GM11168 (cell line): ENCODE measurements at regions not wholly inside any gene's neighbourhood (a gene's known extent, or its start where the extent isn't known, plus 50 kb on each side); places are given as distances from the start of the nearest gene placed in this dataset.

Source experiments
- in situ Hi-C: fragments of 300-500 bp; cut with MboI; formaldehyde crosslinking; loops from one replicate; pipeline ENCODE4 v1.12.0; 2022; ENCODE audit warnings: low sequenced_read_pairs; ENCODE audit not compliant: unreplicated experiment

DNA sequence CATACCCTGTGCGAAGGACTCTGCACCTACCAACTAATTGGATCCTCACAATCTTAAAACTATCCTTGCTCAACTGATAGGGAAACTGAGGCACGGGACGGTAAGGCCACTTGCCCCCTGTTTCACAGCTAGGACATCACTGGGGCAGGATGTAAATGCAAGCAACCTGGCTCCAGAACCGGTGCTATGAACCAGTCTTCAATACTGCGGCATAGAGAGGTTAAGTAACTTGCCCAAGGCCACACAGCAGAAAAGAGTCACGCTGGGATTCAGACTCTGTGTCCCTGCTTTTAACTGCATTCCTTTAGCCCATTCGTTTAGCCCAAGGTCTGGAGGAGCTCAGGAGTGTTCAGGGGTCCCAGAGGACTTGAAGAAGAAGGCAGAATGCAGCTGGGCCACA is 76.1 kb downstream of the NCOR2 start:
- in situ Hi-C loops: no loop called here

DNA sequence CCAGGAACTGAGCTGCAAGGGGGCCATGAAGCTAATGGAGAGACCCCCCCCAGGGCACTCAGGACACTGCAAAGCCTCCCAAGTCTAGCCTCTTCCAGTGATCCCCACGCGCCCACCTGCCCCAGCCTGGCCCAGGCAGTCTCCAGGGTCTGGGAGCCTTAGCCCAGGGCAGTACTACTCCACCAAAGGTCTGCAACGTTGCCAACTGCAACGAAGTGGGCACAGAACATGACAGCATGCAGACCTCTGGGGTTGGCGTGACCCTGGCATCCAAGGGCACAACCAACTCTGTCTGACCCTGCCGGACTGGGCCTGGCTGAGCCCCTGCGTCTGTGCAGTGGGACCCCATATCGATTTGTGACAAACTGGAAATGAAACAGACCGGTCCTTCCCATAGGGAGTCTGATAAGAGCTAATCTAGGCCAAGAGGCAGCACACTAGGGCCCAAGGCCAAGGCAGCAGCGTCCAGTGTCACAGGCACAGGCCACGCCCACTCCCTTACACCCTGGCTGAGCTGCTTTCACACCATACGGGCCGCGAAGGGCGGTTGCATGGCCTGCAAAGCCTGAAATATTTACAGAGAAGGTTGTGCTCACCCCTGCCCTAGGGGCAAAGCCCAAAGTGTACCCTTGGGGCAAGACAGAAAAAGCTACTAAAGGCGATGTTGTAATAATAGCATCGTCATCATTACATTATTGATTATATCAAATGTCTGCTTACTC is 76.7 kb downstream of the NCOR2 start:
- in situ Hi-C loops: no loop called here

DNA sequence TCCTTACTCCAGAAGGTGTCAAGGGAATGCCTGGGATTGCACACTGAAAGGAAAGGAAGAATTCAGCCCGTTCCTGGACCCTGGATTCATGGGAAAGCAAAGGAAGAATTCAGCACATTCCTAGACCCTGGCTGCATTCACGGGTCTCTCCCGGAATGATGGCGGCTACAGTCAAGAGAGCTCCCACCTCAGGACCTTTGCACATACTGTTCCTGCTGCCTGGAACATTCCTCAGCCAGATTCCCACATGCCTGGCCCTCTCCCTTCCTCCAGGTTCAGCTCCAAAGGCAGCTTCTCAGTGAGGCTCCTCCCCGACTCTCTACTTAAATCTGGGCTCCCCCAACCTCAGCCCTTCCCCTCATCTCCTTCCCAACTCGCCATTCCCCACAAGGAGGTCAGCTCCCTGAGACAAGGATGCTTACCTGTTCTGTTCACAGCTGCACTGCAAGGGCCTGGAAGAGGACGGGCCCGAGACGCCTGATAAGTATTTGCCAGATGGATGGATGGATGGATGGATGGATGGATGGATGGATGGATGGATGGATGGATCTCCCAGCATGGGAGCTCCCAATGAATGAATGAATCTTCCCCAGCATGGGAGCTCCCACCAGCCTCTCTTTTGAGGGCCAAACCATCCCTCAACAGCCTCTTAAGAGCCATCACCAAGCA is 77.4 kb downstream of the NCOR2 start:
- in situ Hi-C loops: no loop called here

DNA sequence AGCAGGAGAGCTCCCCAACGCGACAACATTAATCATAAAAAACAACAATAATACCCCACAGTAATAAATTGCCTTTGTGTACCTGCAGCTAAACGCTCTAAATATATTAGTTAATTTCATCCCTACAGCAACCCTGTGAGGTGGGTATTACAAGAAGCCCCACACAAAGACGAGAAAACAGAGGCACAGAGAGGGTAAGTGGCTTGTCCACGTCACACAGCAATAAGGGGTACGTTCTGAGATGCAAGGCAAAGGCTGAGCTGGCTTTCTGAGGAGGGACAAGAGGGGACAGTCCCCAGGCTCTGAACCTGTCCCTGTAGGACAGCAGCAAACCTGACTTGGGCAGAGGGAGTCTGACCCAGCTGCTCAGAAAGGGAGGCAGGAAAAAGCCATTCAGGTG is 78.2 kb downstream of the NCOR2 start:
- in situ Hi-C loops: no loop called here

DNA sequence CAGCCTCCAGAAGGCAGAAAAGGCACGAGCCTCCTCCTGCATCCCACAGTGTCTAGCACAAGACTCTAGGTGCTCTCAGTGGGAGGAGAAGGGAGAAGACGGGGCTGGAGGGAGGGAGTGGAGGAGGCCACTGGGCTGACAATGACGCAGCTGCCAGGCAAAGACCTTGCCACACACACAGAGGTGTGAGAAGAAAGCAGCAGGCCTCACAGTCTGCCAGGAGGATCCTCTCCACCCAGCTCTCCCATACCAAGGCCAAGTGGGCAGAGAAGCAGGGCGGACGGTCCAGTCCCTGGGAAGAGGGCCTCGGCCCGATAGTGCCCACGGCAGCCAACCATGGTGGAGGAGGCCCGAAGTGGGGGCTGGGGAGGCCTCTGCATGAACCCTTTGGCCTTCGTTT is 78.9 kb downstream of the NCOR2 start:
- in situ Hi-C loops: no loop called here

GRCh38 chr12:124487834-124488165 is 79.6 kb downstream of the NCOR2 start:
- in situ Hi-C loops: no loop called here

DNA sequence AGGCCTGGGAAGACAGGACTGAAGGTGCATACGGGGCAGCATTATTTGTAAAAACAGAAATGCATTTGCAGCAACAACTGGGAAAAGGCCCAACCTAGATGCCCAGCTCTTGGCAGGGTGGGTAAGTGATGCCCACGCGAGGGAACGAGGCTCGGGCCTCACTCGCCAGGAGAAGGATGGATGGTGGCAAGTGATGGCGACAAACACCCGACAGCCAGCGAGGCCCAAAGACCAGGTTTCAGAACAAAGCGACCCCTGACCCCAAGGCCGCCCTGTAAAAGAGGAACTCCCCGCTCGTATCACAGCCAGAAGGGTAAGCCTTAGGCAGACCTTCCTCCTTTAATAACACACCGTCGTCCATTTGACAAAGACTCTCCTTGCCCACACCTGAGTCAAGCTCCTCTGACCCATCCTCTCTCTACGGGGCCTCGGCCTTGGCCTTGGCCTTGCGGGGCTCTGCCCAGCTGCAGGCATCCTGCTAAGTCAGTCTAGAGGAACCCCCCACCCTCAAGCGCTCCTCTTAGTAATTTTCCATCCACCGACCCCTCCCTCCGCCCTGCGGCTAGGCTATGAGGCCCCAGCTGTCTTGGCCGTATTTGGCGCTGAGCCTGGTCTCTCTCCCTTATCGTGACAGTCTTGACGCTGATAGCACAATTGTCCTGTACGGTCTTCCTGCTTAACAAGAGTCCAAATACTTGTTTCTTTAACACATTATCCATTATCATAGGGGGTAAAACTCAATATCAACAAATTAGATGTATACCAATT is 80.2 kb downstream of the NCOR2 start:
- in situ Hi-C loops: no loop called here

DNA sequence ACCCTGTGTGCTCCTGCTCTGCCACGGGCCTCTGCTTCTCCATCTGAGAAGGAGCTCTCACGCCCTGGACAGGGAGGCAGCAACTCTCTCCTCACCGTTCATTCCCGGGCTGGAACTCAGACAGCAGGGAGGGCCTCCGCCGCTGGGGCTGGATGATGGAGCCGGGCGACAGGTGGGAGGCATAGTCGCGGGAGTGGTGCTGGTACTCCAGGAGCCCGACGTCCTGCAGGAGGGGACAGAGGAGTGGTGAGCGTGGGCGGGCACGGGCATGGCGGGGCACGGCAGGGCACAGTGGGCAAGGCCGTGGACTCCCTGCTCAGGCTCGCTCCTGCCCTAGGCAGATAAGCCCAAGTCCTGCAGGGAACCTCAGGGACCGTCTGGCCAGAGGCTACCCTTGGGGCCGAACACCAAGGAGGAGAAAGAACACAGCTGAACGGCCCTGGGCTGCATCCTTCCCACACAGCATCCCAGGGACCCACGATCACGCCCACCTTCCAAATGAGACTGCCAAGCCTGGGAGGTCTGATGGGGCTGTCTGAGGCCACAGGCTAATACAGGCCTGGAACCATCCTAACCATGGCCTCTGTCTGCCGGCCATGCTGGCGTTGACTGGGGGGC is 81.0 kb downstream of the NCOR2 start:
- in situ Hi-C loops: no loop called here

DNA sequence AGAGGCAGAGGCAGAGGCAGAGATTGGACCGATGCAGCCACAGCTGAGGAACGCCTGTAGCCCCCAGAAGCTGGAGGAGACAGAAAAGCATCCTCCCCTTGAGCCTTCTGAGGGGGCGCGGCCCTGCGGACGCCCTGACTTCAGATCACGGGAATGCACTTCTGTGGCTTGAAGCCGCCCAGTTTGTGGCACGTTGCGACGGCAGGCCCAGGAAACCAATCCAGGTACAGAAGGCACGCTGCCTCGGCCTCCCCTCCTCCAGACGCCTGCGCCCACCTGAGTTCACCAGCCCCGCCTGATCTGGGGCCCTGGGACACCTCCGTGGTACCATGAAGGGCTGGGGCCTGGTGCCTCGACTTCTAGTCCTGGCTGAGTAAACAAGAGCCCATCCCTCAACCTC is 82.0 kb downstream of the NCOR2 start:
- in situ Hi-C loops: no loop called here

- in situ Hi-C loops: no loop called here
Observed at GRCh38 chr12:124484526-124484953, 82.9 kb downstream of the NCOR2 start.

- in situ Hi-C loops: no loop called here
Observed at GRCh38 chr12:124484067-124484466, 83.3 kb downstream of the NCOR2 start.

GRCh38 chr12:124482901-124483799 is 84.3 kb downstream of the NCOR2 start:
- in situ Hi-C loops: no loop called here

DNA sequence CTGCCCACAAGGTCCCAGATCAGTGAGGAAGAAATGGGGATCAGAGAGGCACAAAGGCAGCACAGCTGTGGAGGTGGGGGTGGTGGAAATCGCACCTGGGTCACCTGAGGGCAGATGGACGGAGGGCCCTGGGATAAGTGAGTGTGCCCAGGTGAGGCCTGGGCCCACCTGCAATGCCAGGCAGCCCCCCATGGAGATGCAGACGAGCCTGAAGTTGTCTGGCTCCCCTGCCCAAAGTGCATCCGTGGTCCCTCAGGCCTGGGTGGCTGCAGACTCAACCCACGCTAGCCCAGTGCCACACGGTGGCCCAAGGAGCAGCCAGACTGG is 84.9 kb downstream of the NCOR2 start:
- in situ Hi-C loops: no loop called here

- in situ Hi-C loops: no loop called here
Observed at GRCh38 chr12:124481772-124482566, 85.4 kb downstream of the NCOR2 start.

DNA sequence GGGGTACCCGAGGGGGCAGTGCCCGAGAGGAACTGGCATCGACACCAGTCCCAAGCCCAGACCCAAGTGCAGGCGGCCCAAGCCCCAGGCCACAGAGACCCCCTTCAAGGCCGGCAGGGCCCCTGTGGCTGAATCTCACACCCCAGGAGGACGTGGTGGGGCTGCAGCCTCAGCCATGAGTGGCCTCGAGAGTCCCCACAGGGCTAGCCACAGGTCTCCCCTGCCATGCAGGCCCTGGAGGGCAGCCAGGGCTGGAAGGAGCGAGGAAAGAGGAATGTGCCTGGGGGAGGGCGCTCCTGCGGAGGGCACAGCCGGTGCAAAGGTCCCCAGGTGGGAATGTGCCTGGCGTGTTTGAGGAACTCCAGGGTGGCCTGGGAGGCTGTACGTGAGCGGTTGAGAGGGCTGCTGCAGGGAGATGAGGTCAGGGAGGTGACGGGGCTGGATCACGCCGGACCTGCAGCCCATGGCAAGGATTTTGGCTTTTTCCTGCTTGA is 86.1 kb downstream of the NCOR2 start:
- in situ Hi-C loops: no loop called here

GRCh38 chr12:124480469-124481256 is 86.7 kb downstream of the NCOR2 start:
- in situ Hi-C loops: no loop called here

GRCh38 chr12:124479680-124480468 is 87.5 kb downstream of the NCOR2 start:
- in situ Hi-C loops: no loop called here
